GM23338 (cell line): ENCODE measurements at regions not wholly inside any gene's neighbourhood (a gene's known extent, or its start where the extent isn't known, plus 50 kb on each side); places are given as distances from the start of the nearest gene placed in this dataset.

Experiments used
- ATAC-seq: fragments of 200-7000 bp; cut with Tn5 transposase; 3 replicates; pipeline ENCODE4 v1.9.1; 2020
- DNase-seq: peaks from one replicate; pipeline ENCODE4 v3.0.0-alpha.2; 2015; ENCODE audit warnings: low spot score
- H2AFZ ChIP-seq: fragments of 200-600 bp; sonication (generic); 2 replicates; pipeline ENCODE4 v1.8.0; 2016; ENCODE audit warnings: antibody characterized with exemption, mild to moderate bottlenecking, moderate library complexity
- H3F3A ChIP-seq: fragments of 200-600 bp; sonication (generic); replicated peaks from 2 replicates; pipeline ENCODE4 v1.8.0; 2017; ENCODE audit warnings: antibody characterized with exemption, mixed run types, low read depth
- H3K27ac ChIP-seq: fragments of 200-600 bp; sonication (generic); 2 replicates; pipeline ENCODE4 v1.6.1; 2016; ENCODE audit warnings: low read depth
- H3K27me3 ChIP-seq: fragments of 200-600 bp; sonication (generic); 2 replicates; pipeline ENCODE4 v1.8.0; 2016; ENCODE audit warnings: mild to moderate bottlenecking, mixed run types, moderate library complexity; ENCODE audit not compliant: insufficient read depth
- H3K36me3 ChIP-seq: fragments of 200-600 bp; sonication (generic); 2 replicates; pipeline ENCODE4 v1.8.0; 2016; ENCODE audit warnings: mild to moderate bottlenecking; ENCODE audit not compliant: insufficient read depth
- H3K4me1 ChIP-seq: fragments of 200-600 bp; sonication (generic); 2 replicates; pipeline ENCODE4 v1.8.0; 2016; ENCODE audit warnings: mild to moderate bottlenecking, moderate library complexity; ENCODE audit not compliant: insufficient read depth
- H3K4me2 ChIP-seq: fragments of 200-600 bp; sonication (generic); 2 replicates; pipeline ENCODE4 v1.7.1; 2017; ENCODE audit warnings: mixed run types
- H3K4me3 ChIP-seq: fragments of 200-600 bp; sonication (generic); 2 replicates; pipeline ENCODE4 v1.6.1; 2016; ENCODE audit warnings: mixed run types
- H3K79me2 ChIP-seq: fragments of 200-600 bp; sonication (generic); replicated peaks from 2 replicates; pipeline ENCODE4 v1.8.0; 2017; ENCODE audit warnings: mild to moderate bottlenecking; ENCODE audit not compliant: insufficient read depth
- H3K9me2 ChIP-seq: fragments of 200-600 bp; sonication (generic); 2 replicates; pipeline ENCODE4 v1.8.0; 2017; ENCODE audit not compliant: insufficient read depth
- H4K20me1 ChIP-seq: fragments of 200-600 bp; sonication (generic); replicated peaks from 2 replicates; pipeline ENCODE4 v1.8.0; 2017; ENCODE audit warnings: mild to moderate bottlenecking; ENCODE audit not compliant: insufficient read depth
- H3K27ac Mint-ChIP-seq: 2 replicates; pipeline ENCODE4 v1.8.0; 2020; ENCODE audit warnings: inconsistent platforms, mild to moderate bottlenecking, moderate library complexity, mixed read lengths
- H3K27me3 Mint-ChIP-seq: 3 replicates; pipeline ENCODE4 v1.8.0; 2022; ENCODE audit warnings: low read depth, mild to moderate bottlenecking, moderate library complexity, mixed read lengths, inconsistent platforms; ENCODE audit not compliant: insufficient read depth, poor library complexity
- H3K36me3 Mint-ChIP-seq: 3 replicates; pipeline ENCODE4 v1.8.0; 2021; ENCODE audit warnings: low read depth, mild to moderate bottlenecking, inconsistent platforms, moderate library complexity, mixed read lengths
- H3K4me1 Mint-ChIP-seq: 3 replicates; pipeline ENCODE4 v1.8.0; 2020; ENCODE audit warnings: mild to moderate bottlenecking, inconsistent platforms, mixed read lengths
- H3K4me3 Mint-ChIP-seq: 3 replicates; pipeline ENCODE4 v1.8.0; 2021; ENCODE audit warnings: moderate library complexity, mild to moderate bottlenecking, inconsistent platforms, mixed read lengths
- H3K9me3 Mint-ChIP-seq: 3 replicates; pipeline ENCODE4 v1.8.0; 2020; ENCODE audit warnings: moderate library complexity, mild to moderate bottlenecking, inconsistent platforms, mixed read lengths
- EZH2 ChIP-seq: fragments of 200-600 bp; sonication (generic); IDR thresholded peaks from one replicate; pipeline ENCODE4 v1.8.0; 2017; ENCODE audit warnings: antibody characterized with exemption, mild to moderate bottlenecking, low read depth; ENCODE audit not compliant: unreplicated experiment
- EZH2phosphoT487 ChIP-seq: fragments of 200-600 bp; sonication (generic); IDR thresholded peaks from one replicate; pipeline ENCODE4 v1.8.1; 2018; ENCODE audit warnings: antibody characterized with exemption; ENCODE audit not compliant: unreplicated experiment
- JUNB ChIP-seq: IDR thresholded peaks from one replicate; pipeline ENCODE4 v1.6.1; 2016; ENCODE audit warnings: antibody characterized with exemption; ENCODE audit not compliant: unreplicated experiment
- NANOG ChIP-seq: IDR thresholded peaks from 2 replicates; pipeline ENCODE4 v1.6.1; 2016; ENCODE audit warnings: antibody characterized with exemption, borderline replicate concordance
- POLR2AphosphoS5 ChIP-seq: IDR thresholded peaks from 2 replicates; pipeline ENCODE4 v1.6.1; 2016; ENCODE audit warnings: antibody characterized with exemption, low read depth
- REST ChIP-seq: IDR thresholded peaks from one replicate; pipeline ENCODE4 v1.6.1; 2018; ENCODE audit warnings: antibody characterized with exemption; ENCODE audit not compliant: unreplicated experiment
- STAT1 ChIP-seq: IDR thresholded peaks from one replicate; pipeline ENCODE4 v1.6.1; 2016; ENCODE audit warnings: antibody characterized with exemption; ENCODE audit not compliant: unreplicated experiment
- ZNF114 ChIP-seq: fragments of 250-450 bp; sonication (Bioruptor Pico); IDR thresholded peaks from 2 replicates; pipeline ENCODE4 v1.5.0; 2020; ENCODE audit warnings: mild to moderate bottlenecking, moderate library complexity
- ZNF331 ChIP-seq: fragments of 250-450 bp; sonication (Bioruptor Pico); IDR thresholded peaks from 2 replicates; pipeline ENCODE4 v1.5.0; 2020; ENCODE audit warnings: low read depth, mild to moderate bottlenecking, moderate library complexity
- TF ChIP-seq, protein P1 (sequence below): fragments of 250-450 bp; sonication (Bioruptor Pico); IDR thresholded peaks from 2 replicates; pipeline ENCODE4 v1.5.0; 2020; ENCODE audit warnings: mild to moderate bottlenecking, moderate library complexity
- TF ChIP-seq, protein P2 (sequence below): IDR thresholded peaks from 2 replicates; pipeline ENCODE4 v1.6.1; 2016; ENCODE audit warnings: antibody characterized with exemption
- TF ChIP-seq, protein P3 (sequence below), 2 experiments: fragments of 200-600 bp in 1 of 2; sonication (generic) in 1 of 2; conservative IDR thresholded peaks; 2 replicates each; pipeline versions ENCODE4 v1.5.1 to v1.6.1; 2016 to 2017; ENCODE audit warnings: antibody characterized with exemption in 2 of 2, low read depth in 2 of 2, mild to moderate bottlenecking in 2 of 2, moderate library complexity in 1 of 2

DNA sequence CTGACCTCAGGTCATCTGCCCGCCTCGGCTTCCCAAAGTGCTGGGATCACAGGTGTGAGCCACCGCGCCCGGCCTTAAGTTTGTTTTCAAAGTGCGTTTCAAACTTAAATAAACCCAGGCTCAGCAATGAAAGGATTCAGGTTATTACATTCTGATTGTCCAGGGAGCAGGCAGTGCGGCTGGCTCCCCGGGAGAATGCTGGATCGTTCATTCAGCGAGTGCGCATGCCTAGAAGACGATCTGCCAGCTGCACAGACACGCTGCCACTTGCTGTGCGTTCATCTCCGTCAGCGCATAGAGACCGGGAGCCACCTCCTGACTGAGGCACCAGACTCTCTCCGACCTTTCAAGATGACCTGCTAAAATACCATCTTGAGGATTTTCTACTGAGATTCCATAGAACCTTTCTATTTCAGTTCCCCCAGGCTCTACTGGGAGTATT is 163.9 kb upstream of the ZNF217 start:
- no peaks in the 10 kb centered on the region for H3K79me2 ChIP-seq
- no peak overlapping the region for H3K4me3 Mint-ChIP-seq
- H3K4me1 ChIP-seq, result peaks cover 27% of the 10 kb centered on the region
- H3K9me2 ChIP-seq, result no peaks in the 10 kb centered on the region
- H4K20me1 ChIP-seq, result no peaks in the 10 kb centered on the region
- DNase-seq (no peak), ATAC-seq (no peak)
- H3K36me3 ChIP-seq, result no peaks in the 10 kb centered on the region
- H3K27me3 Mint-ChIP-seq, result peaks cover 4% of the 10 kb centered on the region
- no peak overlapping the region for H3K27ac ChIP-seq
- H3K9me3 Mint-ChIP-seq, result no peaks in the 10 kb centered on the region
- no peak overlapping the region for H3K27ac Mint-ChIP-seq
- H3K4me2 ChIP-seq, result no peak overlapping the region
- H3K27me3 ChIP-seq, result no peaks in the 10 kb centered on the region
- no peaks in the 10 kb centered on the region for H3K36me3 Mint-ChIP-seq
- TF ChIP-seq, protein P1, sequence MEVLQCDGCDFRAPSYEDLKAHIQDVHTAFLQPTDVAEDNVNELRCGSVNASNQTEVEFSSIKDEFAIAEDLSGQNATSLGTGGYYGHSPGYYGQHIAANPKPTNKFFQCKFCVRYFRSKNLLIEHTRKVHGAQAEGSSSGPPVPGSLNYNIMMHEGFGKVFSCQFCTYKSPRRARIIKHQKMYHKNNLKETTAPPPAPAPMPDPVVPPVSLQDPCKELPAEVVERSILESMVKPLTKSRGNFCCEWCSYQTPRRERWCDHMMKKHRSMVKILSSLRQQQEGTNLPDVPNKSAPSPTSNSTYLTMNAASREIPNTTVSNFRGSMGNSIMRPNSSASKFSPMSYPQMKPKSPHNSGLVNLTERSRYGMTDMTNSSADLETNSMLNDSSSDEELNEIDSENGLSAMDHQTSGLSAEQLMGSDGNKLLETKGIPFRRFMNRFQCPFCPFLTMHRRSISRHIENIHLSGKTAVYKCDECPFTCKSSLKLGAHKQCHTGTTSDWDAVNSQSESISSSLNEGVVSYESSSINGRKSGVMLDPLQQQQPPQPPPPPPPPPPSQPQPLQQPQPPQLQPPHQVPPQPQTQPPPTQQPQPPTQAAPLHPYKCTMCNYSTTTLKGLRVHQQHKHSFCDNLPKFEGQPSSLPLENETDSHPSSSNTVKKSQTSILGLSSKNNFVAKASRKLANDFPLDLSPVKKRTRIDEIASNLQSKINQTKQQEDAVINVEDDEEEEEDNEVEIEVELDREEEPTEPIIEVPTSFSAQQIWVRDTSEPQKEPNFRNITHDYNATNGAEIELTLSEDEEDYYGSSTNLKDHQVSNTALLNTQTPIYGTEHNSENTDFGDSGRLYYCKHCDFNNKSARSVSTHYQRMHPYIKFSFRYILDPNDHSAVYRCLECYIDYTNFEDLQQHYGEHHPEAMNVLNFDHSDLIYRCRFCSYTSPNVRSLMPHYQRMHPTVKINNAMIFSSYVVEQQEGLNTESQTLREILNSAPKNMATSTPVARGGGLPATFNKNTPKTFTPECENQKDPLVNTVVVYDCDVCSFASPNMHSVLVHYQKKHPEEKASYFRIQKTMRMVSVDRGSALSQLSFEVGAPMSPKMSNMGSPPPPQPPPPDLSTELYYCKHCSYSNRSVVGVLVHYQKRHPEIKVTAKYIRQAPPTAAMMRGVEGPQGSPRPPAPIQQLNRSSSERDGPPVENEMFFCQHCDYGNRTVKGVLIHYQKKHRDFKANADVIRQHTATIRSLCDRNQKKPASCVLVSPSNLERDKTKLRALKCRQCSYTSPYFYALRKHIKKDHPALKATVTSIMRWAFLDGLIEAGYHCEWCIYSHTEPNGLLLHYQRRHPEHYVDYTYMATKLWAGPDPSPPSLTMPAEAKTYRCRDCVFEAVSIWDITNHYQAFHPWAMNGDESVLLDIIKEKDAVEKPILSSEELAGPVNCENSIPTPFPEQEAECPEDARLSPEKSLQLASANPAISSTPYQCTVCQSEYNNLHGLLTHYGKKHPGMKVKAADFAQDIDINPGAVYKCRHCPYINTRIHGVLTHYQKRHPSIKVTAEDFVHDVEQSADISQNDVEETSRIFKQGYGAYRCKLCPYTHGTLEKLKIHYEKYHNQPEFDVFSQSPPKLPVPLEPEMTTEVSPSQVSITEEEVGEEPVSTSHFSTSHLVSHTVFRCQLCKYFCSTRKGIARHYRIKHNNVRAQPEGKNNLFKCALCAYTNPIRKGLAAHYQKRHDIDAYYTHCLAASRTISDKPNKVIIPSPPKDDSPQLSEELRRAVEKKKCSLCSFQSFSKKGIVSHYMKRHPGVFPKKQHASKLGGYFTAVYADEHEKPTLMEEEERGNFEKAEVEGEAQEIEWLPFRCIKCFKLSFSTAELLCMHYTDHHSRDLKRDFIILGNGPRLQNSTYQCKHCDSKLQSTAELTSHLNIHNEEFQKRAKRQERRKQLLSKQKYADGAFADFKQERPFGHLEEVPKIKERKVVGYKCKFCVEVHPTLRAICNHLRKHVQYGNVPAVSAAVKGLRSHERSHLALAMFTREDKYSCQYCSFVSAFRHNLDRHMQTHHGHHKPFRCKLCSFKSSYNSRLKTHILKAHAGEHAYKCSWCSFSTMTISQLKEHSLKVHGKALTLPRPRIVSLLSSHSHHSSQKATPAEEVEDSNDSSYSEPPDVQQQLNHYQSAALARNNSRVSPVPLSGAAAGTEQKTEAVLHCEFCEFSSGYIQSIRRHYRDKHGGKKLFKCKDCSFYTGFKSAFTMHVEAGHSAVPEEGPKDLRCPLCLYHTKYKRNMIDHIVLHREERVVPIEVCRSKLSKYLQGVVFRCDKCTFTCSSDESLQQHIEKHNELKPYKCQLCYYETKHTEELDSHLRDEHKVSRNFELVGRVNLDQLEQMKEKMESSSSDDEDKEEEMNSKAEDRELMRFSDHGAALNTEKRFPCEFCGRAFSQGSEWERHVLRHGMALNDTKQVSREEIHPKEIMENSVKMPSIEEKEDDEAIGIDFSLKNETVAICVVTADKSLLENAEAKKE (CRISPR knock-in tag), result no peak
- TF ChIP-seq NANOG, result no peak
- TF ChIP-seq EZH2phosphoT487, result no peak
- no peak for TF ChIP-seq JUNB
- TF ChIP-seq ZNF331, result no peak
- TF ChIP-seq STAT1, result no peak
- TF ChIP-seq POLR2AphosphoS5, result no peak
- TF ChIP-seq, protein P2, sequence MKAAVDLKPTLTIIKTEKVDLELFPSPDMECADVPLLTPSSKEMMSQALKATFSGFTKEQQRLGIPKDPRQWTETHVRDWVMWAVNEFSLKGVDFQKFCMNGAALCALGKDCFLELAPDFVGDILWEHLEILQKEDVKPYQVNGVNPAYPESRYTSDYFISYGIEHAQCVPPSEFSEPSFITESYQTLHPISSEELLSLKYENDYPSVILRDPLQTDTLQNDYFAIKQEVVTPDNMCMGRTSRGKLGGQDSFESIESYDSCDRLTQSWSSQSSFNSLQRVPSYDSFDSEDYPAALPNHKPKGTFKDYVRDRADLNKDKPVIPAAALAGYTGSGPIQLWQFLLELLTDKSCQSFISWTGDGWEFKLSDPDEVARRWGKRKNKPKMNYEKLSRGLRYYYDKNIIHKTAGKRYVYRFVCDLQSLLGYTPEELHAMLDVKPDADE, result no peak
- TF ChIP-seq EZH2, result no peak
- no peak for TF ChIP-seq ZNF114
- TF ChIP-seq, protein P3, sequence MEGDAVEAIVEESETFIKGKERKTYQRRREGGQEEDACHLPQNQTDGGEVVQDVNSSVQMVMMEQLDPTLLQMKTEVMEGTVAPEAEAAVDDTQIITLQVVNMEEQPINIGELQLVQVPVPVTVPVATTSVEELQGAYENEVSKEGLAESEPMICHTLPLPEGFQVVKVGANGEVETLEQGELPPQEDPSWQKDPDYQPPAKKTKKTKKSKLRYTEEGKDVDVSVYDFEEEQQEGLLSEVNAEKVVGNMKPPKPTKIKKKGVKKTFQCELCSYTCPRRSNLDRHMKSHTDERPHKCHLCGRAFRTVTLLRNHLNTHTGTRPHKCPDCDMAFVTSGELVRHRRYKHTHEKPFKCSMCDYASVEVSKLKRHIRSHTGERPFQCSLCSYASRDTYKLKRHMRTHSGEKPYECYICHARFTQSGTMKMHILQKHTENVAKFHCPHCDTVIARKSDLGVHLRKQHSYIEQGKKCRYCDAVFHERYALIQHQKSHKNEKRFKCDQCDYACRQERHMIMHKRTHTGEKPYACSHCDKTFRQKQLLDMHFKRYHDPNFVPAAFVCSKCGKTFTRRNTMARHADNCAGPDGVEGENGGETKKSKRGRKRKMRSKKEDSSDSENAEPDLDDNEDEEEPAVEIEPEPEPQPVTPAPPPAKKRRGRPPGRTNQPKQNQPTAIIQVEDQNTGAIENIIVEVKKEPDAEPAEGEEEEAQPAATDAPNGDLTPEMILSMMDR (conservative IDR thresholded peaks at IDR 0.05; ENCODE audit: low read depth in 2 of 2), result no peak
- no peak for TF ChIP-seq REST
- 0 out of 2 replicates have a peak, but pooled peaks cover 5% of the 10 kb centered on the region for H3F3A ChIP-seq
- 0 out of 2 replicates have a peak overlapping the region, but pooled peaks have one; percentile 65 for H2AFZ ChIP-seq
- peaks cover 35% of the 10 kb centered on the region for H3K4me1 Mint-ChIP-seq
- no peak overlapping the region for H3K4me3 ChIP-seq
